Left colon (tissue), 2 donors: ENCODE measurements at regions not wholly inside any gene's neighbourhood (a gene's known extent, or its start where the extent isn't known, plus 50 kb on each side); places are given as distances from the start of the nearest gene placed in this dataset.

Source experiments
- ATAC-seq: fragments of 200-7000 bp; cut with Tn5 transposase; one replicate; pipeline ENCODE4 v1.9.1; 2020; ENCODE audit warnings: mild to moderate bottlenecking, moderate library complexity
- DNase-seq, 2 donors: peaks; one replicate each; pipeline ENCODE4 v3.0.0-alpha.2; 2020
- intact Hi-C, 2 donors: fragments of 100-400 bp; cut with DNase I in 1 of 2; cut with micrococcal nuclease in 1 of 2; formaldehyde crosslinking; loops; one replicate each; pipeline versions ENCODE4 v1.11.2 to v1.14.0; 2022; cut with DNase I, micrococcal nuclease
- donor health status: DM: no; HTN: no; CAD: no.
- donor health status: DM: yes; HTN: yes; CAD: no.

DNA sequence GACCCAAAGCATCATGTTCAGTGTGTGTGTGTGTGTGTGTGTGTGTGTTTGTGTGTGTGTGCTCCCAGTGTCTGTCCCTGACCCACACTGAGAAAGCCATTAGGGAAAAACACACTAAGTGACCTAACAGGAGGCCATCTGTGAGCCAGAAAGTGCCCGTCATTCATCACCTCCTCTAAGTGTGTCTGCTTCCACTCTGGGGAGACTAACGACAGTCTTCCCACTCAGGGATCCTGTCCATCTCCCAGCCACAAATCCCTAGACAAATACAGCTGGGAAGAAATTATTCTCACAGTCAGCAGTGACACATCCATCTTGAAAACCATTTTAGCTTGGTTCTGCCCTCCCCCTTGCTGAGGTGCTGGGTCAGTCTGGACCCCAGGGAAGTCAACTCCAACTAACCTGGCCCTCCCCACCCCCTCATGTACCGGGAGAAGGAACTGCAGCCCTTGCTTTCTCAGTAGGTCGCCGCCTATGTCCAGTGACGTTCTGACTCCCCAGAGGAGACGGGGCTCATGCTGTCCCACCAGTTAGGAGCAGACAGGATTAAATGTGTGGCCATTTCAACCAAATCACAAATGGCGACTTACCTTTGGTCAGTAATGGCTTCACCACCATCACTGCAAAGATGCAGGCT is 296.5 kb upstream of the ZNF32 start:
- DNase-seq (no peak), ATAC-seq (no peak)

DNA sequence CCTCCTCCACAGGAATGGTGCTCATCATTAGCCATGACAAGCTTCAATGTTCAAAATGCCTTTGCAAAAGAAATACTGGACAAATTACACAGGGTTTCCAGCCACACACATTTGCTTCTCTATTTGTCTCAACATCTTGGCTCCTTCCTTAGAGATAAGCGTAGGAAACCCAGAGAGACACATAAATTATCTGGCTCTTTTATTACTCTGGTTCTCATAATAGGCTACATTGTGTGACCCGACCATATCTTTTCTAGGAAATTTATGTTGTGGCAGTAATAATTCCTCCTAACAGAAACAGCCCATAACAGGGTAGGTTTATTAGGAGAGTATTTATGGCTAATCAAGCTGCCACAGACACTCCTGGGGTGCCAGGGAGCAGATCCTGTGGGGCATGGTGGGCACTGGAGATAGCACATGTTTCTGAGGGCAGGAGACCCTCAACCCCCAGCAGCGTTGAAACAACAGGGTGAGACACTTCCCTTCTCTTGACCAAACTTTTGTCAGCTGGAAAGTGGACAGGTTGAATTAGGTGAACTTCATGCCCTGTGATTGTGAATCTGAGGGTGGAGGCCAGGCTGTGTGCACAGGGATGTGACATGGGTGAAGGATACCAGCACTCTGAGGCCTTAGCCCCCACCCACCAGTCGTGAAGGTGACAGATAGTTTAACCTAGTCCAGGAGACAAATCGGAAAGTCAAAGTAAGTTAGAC is 295.9 kb upstream of the ZNF32 start:
- no peak for ATAC-seq
- DNase-seq, result no peak
- intact Hi-C loops, result no loop called here

More for the DNA sequence above, 296.5 kb upstream of the ZNF32 start:
- intact Hi-C loops, result no loop called here

GRCh38 chr10:43943818-43944360 is 295.2 kb upstream of the ZNF32 start:
- ATAC-seq (no peak), DNase-seq (no peak)
- intact Hi-C loops, result no loop called here

DNA sequence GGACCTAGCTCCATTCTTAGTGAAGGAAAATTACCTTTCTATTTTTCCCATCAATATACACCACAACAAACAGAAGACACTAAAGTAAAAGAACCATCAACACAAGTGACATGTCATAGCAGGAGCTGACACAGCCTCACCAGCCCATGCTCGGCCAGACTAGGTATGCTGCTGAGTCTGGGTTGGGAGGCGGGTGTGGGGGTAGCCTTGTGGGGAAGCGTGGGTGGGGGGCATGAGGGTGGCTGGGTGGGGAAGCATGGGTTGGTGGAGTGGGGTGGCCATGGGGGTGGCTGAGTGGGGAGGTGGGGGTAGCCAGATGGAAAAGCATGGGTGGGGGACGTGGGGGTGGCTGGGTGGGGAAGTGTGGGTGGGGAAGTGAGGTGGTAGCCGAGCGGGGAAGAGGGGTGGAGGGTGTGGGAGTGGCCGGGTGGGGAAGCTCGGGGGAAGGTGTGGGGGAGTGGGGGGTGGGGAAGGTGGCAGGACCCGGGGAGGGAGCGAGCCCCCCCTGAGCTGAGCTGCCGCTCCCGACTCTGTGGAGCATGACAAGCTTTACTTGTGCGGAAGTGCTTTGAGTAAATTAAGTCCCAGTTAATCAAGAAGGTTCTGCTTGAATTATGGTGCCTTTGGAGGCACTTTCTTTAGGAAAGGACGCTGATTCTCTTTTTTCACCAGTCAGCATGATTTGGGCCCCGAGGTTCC is 294.6 kb upstream of the ZNF32 start:
- DNase-seq, result no peak
- ATAC-seq, result no peak
- intact Hi-C loops, result no loop called here

- ATAC-seq, result no peak
- DNase-seq, result no peak
These were observed 293.6 kb upstream of the ZNF32 start for GRCh38 chr10:43942096-43942850.

DNA sequence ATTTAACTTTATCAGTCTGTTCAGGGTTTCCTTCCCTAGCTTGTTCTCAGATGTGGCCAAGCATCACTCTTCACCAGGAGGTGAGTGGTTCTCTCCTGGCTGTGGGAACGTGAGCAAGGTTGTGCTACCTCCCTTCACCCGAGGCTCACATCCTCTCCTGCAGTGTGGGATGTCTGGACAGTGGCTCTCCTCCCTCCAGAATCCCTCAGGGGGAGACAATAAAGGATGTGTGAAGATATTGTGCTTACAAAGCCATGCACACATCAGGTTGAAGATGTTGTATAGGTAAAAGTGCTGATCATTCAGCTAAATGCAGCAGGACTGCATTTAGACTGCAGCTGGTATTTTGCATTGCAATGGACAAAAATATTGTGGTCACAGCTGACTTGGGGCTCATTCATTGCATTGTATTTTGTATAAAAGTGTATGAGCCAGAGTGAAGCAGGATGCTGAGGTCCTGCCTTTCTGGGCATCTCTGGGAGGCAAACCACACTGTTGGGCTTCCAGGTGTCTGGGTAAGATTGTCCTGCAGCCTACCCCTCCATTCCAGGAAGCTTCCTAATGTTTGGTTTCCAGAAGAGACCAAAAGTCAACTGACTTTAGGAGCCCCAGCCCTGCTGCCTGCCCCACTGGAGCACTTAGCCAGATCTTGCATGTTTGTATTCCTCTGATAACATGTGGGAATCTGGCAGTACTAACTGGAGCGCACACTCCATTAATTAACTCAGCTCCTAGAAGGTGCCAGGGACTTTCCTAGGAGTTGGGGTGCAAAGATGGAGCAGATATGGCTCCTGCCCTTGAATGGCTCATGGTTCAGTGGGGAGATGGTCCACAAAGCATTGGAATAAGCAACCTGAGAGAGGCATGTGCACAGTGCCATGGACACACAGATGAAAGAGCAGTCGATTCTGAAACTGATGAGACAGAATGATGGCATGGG is 292.5 kb upstream of the ZNF32 start:
- no peak for ATAC-seq
- no peak for DNase-seq
- intact Hi-C loops, result no loop called here

More at GRCh38 chr10:43942096-43942850, 293.6 kb upstream of the ZNF32 start:
- intact Hi-C loops, result no loop called here

DNA sequence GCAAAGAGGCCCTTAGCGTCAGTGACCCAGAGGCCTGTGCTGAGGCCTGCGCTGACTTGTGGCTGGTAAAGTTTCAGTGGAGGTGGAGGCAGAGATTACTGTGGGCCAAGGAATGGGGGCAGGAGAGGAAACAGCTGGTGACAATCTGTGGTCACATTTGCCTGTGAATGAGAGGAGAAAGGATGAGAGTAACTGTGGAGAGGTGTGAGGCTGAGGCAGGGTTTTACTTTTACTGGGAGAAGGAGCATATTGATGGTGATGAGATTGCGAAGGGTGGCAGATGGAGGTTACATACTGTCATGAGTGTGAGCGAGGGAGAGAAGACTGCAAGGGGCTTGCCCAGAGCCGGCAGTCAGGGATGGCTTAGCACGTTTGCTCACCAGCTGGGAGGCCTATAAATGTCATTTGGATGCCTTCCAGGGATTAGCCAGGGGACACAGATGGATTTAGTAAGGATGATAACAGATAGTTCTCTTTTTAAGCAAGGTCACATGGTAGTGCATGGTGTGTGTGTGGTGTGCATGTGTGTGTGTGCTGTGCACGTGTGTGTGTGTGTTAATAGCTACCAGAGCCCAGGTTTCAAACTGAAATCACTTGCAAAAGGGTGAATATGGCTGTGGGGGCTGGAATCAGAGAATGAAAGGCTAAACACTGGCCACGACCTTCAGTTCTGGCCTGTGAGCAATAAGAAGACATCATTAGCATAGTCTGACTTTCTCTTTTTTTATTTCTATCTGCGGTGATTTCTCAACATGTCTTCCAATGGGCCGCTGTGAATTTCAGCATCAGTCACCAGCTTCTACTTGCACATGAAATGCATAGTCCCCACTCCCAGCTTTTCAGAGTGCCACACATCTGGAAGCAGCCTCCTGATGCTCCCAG is 291.5 kb upstream of the ZNF32 start:
- intact Hi-C loops, result no loop called here
- DNase-seq (no peak), ATAC-seq (no peak)

DNA sequence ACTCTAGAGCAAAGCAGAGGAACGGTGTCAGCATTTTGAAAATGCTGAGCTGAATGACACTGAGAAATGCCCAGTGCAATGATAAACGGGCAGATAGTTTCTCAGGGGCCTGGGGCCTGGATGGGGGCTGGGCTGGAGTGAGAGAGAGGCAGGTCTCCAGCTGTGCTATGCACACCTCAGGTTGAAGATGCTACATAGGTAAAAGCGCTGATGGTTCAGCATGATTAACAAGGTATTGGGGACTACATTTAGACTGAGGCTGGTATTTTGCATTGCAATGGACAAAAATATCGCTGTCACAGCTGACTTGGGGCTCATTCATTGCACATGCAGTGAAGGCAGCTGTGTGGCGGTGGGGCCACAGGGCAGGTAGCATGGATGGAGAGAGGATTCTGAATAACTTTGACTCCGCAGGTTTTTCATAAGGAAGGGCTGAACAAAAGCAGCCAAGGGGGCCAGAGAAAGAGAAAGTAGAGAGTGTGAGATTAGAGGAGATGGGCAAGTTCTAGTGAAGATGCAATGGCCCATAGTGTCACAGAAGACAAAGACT is 290.8 kb upstream of the ZNF32 start:
- DNase-seq (no peak), ATAC-seq (no peak)
- intact Hi-C loops, result no loop called here

- intact Hi-C loops, result no loop called here
- no peak for DNase-seq
- ATAC-seq, result no peak
These were observed 290.1 kb upstream of the ZNF32 start for GRCh38 chr10:43938810-43939209.

DNA sequence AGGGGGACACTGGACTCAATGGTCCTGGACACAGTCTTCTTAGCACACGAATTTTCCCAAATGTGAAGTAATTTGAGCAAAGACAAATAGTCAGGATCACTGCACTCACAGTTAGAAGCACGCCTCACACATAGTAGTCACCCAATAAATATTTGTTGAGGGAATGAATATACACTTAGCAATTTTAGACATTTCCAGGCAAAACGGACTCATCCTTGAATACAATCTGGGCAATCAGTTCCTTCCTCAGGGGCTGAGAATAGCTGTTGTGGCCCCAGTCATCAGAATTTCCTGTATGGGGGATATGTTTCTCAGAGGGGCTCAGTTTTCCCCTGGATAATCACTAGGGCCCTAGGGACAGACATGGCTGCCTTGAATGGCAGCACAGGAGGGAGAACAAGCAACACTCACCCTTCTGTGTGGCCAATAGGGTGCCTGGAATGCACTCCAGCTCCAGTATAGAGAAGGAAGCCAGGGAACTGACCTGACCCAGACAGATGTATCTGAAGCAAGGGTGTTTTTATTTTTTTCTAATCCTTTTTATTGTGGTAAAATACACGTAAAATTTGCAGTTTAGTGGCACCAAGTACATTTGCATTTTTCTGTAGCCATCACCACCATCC is 282.7 kb upstream of the ZNF32 start:
- ATAC-seq, result no peak
- intact Hi-C loops, result no loop called here
- no peak for DNase-seq

DNA sequence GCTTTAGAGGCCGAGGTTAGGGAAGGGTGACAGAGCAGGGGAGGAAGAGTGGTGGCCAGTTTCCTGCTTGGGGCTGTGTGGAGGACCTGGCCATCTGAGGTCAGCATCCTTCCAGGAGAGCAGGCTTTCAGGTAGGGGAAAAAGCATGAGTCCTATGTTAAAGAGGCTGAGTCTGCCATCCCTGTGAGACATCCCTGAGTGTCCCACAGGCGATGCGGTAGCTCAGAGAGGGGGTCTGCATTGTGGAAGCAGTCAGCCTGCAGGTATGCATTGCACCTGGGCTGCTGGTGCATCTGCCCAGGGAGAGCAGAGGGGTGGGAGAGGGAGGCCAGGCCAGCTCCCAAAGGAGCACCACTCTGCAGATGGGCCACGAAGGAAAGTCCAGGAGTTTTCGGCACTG is 282.1 kb upstream of the ZNF32 start:
- intact Hi-C loops, result no loop called here

GRCh38 chr10:43930243-43930642 is 281.6 kb upstream of the ZNF32 start:
- no peak for ATAC-seq
- intact Hi-C loops, result no loop called here
- DNase-seq, result no peak

More for the DNA sequence above, 282.1 kb upstream of the ZNF32 start:
- DNase-seq (no peak), ATAC-seq (no peak)

DNA sequence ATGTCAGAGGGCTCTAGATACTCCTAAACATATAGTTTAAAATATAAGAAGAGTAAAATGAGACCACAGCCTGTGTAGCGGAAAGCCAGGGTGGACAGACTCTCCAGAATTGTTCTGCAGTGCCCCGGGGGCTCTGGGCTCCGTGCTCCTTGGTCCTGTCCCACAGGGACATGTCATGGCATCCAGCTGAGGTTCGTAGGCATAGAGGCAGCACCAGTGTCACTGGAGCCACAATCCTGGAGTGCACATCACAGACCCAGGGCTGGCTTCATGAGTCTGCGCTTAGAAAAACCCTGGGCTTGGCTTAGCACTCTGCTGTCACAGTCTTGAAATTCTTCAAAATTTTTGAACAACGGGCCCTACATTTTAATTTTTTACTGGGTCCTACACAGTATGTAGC is 280.4 kb upstream of the ZNF32 start:
- DNase-seq (no peak), ATAC-seq (no peak)
- intact Hi-C loops, result no loop called here

DNA sequence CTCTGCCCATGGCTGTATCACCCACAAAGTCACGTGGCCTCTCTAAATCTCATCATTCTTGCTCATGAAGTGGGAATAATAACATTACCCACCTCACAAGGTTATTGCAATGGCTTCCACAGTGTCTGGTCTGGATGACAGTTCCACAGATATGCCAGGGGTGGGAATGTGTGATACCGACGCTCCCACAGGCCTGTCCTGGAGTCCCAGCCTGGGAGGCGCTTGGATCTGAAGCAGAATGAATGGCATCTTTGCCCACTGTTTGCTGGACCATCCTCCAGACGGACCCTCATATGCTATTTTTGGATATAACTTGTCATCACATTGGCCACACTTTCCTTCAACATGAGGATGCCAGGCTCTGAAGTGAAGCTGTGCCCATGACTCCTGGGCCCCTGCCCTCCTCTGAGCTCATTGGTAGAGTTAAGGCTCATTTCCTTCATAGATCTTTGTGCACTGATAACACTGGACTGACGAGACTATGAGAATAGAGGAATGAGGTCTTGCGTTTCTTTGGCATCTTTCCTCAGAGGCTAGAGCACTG is 279.8 kb upstream of the ZNF32 start:
- ATAC-seq, result no peak
- intact Hi-C loops, result no loop called here
- DNase-seq, result no peak

DNA sequence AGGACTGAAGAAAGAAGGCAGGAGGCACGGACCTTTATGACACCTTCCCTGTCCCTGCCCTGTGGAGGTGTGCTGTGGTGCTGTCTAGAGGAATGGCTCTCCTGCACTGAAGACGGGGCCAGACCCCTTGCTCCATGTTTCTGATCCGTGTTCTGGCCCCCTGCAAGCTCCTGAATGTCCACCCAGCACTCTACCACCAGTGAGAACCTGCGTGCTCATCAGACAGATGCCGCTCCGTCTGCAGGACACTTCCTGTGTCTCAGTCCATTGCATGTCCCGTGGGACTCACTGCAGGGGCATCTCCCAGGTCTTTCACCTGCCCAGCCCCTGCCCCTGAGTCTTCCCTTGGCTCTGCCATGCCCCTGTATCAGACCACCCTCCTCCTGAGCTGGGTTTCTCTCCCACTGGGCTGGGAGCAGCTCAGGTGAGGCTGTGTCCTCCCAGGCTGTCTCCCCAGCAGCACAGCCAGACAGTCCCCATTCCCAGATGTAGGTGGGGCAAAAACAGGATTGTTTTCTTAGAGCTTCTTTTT is 278.3 kb upstream of the ZNF32 start:
- DNase-seq (no peak), ATAC-seq (no peak)
- intact Hi-C loops, result no loop called here

DNA sequence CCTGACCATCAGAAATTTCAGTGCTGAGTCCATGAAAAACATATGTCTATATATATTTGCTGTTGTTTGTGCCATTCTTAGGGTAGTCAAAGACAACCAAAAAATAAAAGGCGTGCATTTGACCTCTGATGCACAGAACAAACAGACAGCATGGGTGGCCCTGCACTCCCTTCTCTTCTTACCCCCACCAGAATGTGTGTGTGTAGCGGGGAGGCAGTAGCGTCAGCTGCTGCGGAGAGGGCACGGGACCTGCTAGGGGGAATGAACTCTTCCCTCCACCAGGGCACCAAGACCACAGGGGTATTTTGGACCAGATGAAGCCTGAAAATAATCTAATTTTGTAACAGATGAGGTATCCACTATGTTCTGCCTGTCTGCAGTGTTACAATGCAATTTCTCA is 277.7 kb upstream of the ZNF32 start:
- no peak for ATAC-seq
- intact Hi-C loops, result no loop called here
- no peak for DNase-seq
